Neural progenitor cell (in vitro differentiated cells): ENCODE measurements at regions not wholly inside any gene's neighbourhood (a gene's known extent, or its start where the extent isn't known, plus 50 kb on each side); places are given as distances from the start of the nearest gene placed in this dataset.
A peak's percentile ranks its signal among the peaks of the same experiment; 100 is the strongest.

Experiments used
- DNase-seq: peaks from one replicate; pipeline ENCODE4 v3.0.0-alpha.2; 2016; ENCODE audit warnings: low spot score
- H2AFZ ChIP-seq: fragments of 200-600 bp; sonication (generic); replicated peaks from 2 replicates; pipeline ENCODE4 v1.6.1; 2016; ENCODE audit warnings: antibody characterized with exemption
- H3F3A ChIP-seq: fragments of 200-600 bp; sonication (generic); 2 replicates; pipeline ENCODE4 v1.6.1; 2016; ENCODE audit warnings: antibody characterized with exemption, low read depth
- H3K27ac ChIP-seq: fragments of 200-600 bp; sonication (generic); 2 replicates; pipeline ENCODE4 v1.5.1; 2016; ENCODE audit warnings: mild to moderate bottlenecking
- H3K27me3 ChIP-seq: fragments of 200-600 bp; sonication (generic); 2 replicates; pipeline ENCODE4 v1.6.1; 2016; ENCODE audit warnings: mild to moderate bottlenecking, moderate library complexity
- H3K36me3 ChIP-seq: fragments of 200-600 bp; sonication (generic); 2 replicates; pipeline ENCODE4 v1.5.1; 2016
- H3K4me1 ChIP-seq: fragments of 200-600 bp; sonication (generic); 2 replicates; pipeline ENCODE4 v1.6.1; 2016; ENCODE audit warnings: mixed run types
- H3K4me2 ChIP-seq: fragments of 200-600 bp; sonication (generic); 2 replicates; pipeline ENCODE4 v1.6.1; 2016
- H3K4me3 ChIP-seq: fragments of 200-600 bp; sonication (generic); 2 replicates; pipeline ENCODE4 v1.5.1; 2016
- H3K79me2 ChIP-seq: fragments of 200-600 bp; sonication (generic); 2 replicates; pipeline ENCODE4 v1.6.1; 2016; ENCODE audit warnings: low read depth
- H3K9ac ChIP-seq: fragments of 200-600 bp; sonication (generic); 2 replicates; pipeline ENCODE4 v1.6.1; 2016
- H3K9me3 ChIP-seq: fragments of 200-600 bp; sonication (generic); 2 replicates; pipeline ENCODE4 v1.5.1; 2016; ENCODE audit warnings: low read depth
- H4K20me1 ChIP-seq: fragments of 200-600 bp; sonication (generic); 2 replicates; pipeline ENCODE4 v1.6.1; 2016; ENCODE audit warnings: low read depth
- H3K27ac Mint-ChIP-seq: 3 replicates; pipeline ENCODE4 v1.8.0; 2021; ENCODE audit warnings: mixed read lengths
- H3K27me3 Mint-ChIP-seq: 2 replicates; pipeline ENCODE4 v1.8.0; 2022; ENCODE audit warnings: low read depth, mild to moderate bottlenecking, inconsistent platforms, moderate library complexity, mixed read lengths; ENCODE audit not compliant: insufficient read depth
- H3K36me3 Mint-ChIP-seq: 3 replicates; pipeline ENCODE4 v1.8.0; 2021; ENCODE audit warnings: mixed read lengths
- H3K4me1 Mint-ChIP-seq: 3 replicates; pipeline ENCODE4 v1.8.0; 2021; ENCODE audit warnings: mixed read lengths
- H3K4me3 Mint-ChIP-seq: 3 replicates; pipeline ENCODE4 v1.8.0; 2021; ENCODE audit warnings: mild to moderate bottlenecking, moderate library complexity, mixed read lengths
- H3K9me3 Mint-ChIP-seq: 3 replicates; pipeline ENCODE4 v1.8.0; 2020; ENCODE audit warnings: mixed read lengths
- EZH2 ChIP-seq: fragments of 200-600 bp; sonication (generic); IDR thresholded peaks from 2 replicates; pipeline ENCODE4 v1.6.1; 2017; ENCODE audit warnings: antibody characterized with exemption, mild to moderate bottlenecking, moderate library complexity
- EZH2phosphoT487 ChIP-seq: fragments of 200-600 bp; sonication (generic); IDR thresholded peaks from 2 replicates; pipeline ENCODE4 v1.6.1; 2017; ENCODE audit warnings: antibody characterized with exemption
- TF ChIP-seq, protein P1 (sequence below): fragments of 200-600 bp; sonication (generic); IDR thresholded peaks from 2 replicates; pipeline ENCODE4 v1.5.1; 2017; ENCODE audit warnings: antibody characterized with exemption, mild to moderate bottlenecking

DNA sequence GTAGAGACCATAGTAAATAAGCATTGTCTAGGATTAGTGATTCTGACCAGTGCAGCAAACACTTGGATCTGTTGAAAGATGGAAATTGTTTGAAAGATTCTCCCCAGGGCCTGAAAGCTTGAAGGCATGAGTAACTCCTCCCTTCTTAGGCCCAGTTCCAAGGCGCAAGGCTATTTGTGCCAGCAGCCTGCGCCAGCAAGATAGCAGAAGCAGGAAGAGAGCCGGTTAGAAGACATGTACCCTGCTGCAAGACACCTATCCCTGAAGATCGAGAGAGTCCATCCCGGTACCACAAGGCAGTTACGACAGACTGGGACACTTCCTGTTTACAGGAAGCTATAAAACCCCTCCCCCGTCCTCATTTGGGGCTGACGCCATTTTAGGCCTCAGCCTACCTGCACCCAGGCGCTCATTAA lies 72.4 kb upstream of the JADE1 start:
- peaks cover 3% of the 10 kb centered on the region for H3K9me3 Mint-ChIP-seq
- DNase-seq = no peak
- no peak overlapping the region for H3K4me3 ChIP-seq
- no peaks in the 10 kb centered on the region for H3K4me1 Mint-ChIP-seq
- H3F3A ChIP-seq = no peaks in the 10 kb centered on the region
- H3K36me3 Mint-ChIP-seq = no peaks in the 10 kb centered on the region
- no peak overlapping the region for H3K27ac ChIP-seq
- H3K4me3 Mint-ChIP-seq = no peak overlapping the region
- H3K79me2 ChIP-seq = no peaks in the 10 kb centered on the region
- H3K9me3 ChIP-seq = no peaks in the 10 kb centered on the region
- no peaks in the 10 kb centered on the region for H3K36me3 ChIP-seq
- no peaks in the 10 kb centered on the region for H3K27me3 Mint-ChIP-seq
- no peak overlapping the region for H3K27ac Mint-ChIP-seq
- H3K27me3 ChIP-seq = no peaks in the 10 kb centered on the region
- peaks cover 7% of the 10 kb centered on the region for H3K4me1 ChIP-seq
- H3K9ac ChIP-seq = no peak overlapping the region
- H2AFZ ChIP-seq = peak overlapping the region; percentile 89
- no peak for TF ChIP-seq EZH2
- TF ChIP-seq EZH2phosphoT487 = no peak
- TF ChIP-seq, protein P1, sequence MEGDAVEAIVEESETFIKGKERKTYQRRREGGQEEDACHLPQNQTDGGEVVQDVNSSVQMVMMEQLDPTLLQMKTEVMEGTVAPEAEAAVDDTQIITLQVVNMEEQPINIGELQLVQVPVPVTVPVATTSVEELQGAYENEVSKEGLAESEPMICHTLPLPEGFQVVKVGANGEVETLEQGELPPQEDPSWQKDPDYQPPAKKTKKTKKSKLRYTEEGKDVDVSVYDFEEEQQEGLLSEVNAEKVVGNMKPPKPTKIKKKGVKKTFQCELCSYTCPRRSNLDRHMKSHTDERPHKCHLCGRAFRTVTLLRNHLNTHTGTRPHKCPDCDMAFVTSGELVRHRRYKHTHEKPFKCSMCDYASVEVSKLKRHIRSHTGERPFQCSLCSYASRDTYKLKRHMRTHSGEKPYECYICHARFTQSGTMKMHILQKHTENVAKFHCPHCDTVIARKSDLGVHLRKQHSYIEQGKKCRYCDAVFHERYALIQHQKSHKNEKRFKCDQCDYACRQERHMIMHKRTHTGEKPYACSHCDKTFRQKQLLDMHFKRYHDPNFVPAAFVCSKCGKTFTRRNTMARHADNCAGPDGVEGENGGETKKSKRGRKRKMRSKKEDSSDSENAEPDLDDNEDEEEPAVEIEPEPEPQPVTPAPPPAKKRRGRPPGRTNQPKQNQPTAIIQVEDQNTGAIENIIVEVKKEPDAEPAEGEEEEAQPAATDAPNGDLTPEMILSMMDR = no peak
- H4K20me1 ChIP-seq = no peaks in the 10 kb centered on the region
- H3K4me2 ChIP-seq = no peak overlapping the region

DNA sequence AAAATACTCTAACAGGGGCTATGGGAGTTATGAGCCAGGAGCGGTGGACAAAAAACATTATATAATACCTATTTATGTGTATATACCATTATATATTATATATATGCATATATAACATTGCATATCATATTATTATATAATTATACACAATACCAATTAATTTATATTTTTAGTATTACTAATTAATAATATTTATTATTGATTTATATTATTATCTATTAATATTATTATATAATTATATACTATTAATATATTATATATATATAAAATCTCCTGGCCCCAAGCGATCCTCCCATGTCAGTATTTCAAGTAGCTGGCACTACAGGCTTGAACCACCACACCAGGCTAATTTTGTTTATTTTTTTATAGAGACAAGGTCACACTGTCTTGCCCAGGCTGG lies 73.8 kb upstream of the JADE1 start:
- Mint-ChIP-seq H3K9me3 (peaks cover 2% of the 10 kb centered on the region), H3K27me3 (no peaks in the 10 kb centered on the region), H3K36me3 (no peaks in the 10 kb centered on the region), H3K4me1 (no peaks in the 10 kb centered on the region), H3K4me3 (no peak overlapping the region), H3K27ac (no peak overlapping the region)
- H3K79me2 ChIP-seq = no peaks in the 10 kb centered on the region
- TF ChIP-seq, protein P1 = no peak
- TF ChIP-seq EZH2phosphoT487 = no peak
- TF ChIP-seq EZH2 = no peak
- DNase-seq = no peak
- no peak overlapping the region for H3K4me3 ChIP-seq
- H3K9ac ChIP-seq = no peak overlapping the region
- H2AFZ ChIP-seq = no peak overlapping the region
- H3K36me3 ChIP-seq = no peaks in the 10 kb centered on the region
- no peak overlapping the region for H3K4me2 ChIP-seq
- H3K4me1 ChIP-seq = peaks cover 7% of the 10 kb centered on the region
- no peak overlapping the region for H3K27ac ChIP-seq
- no peaks in the 10 kb centered on the region for H3K27me3 ChIP-seq
- no peaks in the 10 kb centered on the region for H4K20me1 ChIP-seq
- no peaks in the 10 kb centered on the region for H3F3A ChIP-seq
- H3K9me3 ChIP-seq = no peaks in the 10 kb centered on the region

DNA sequence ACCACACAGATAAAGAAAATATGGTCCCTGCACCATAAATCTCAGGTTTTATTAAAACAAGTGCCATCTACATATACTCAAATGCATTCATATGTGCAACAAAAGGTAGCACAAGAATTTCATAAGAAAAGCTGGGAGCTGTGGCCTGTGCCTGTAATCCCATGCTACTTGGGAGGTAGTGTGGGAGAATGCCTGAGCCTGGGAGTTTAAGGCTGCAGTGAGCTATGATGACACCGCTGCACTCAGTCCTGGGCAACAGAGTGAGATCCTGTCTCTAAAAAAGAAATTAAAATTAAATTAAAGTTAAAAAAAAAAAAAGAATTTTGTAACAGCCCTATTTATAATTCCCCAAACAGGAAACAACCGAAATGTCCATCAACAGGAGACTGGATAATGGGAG lies 81.3 kb upstream of the JADE1 start:
- peaks cover 12% of the 10 kb centered on the region for H3K4me1 Mint-ChIP-seq
- H3K36me3 ChIP-seq = no peaks in the 10 kb centered on the region
- peaks cover 3% of the 10 kb centered on the region for H3K27me3 Mint-ChIP-seq
- no peak overlapping the region for H3K27ac ChIP-seq
- no peak overlapping the region for H3K27ac Mint-ChIP-seq
- H3K9me3 Mint-ChIP-seq = peaks cover 2% of the 10 kb centered on the region
- no peaks in the 10 kb centered on the region for H3K9me3 ChIP-seq
- TF ChIP-seq EZH2phosphoT487 (no peak), EZH2 (no peak)
- TF ChIP-seq, protein P1 = no peak
- DNase-seq = no peak
- H3K4me1 ChIP-seq = peaks cover 14% of the 10 kb centered on the region
- H3K4me3 ChIP-seq = no peak overlapping the region
- no peak overlapping the region for H3K4me3 Mint-ChIP-seq
- no peaks in the 10 kb centered on the region for H3K79me2 ChIP-seq
- H4K20me1 ChIP-seq = no peaks in the 10 kb centered on the region
- H2AFZ ChIP-seq = no peak overlapping the region
- no peak overlapping the region for H3K9ac ChIP-seq
- H3K4me2 ChIP-seq = no peak overlapping the region
- H3F3A ChIP-seq = peaks cover 13% of the 10 kb centered on the region
- H3K27me3 ChIP-seq = no peaks in the 10 kb centered on the region
- H3K36me3 Mint-ChIP-seq = no peaks in the 10 kb centered on the region
